A549 (cell line): ENCODE measurements at regions not wholly inside any gene's neighbourhood (a gene's known extent, or its start where the extent isn't known, plus 50 kb on each side); places are given as distances from the start of the nearest gene placed in this dataset.

Experiments
- ATAC-seq, 2 experiments: fragments of 200-7000 bp in 1 of 2; fragments of >200 bp in 1 of 2; cut with Nextera tagmentation in 1 of 2; cut with Tn5 transposase in 1 of 2; 3 replicates each; pipeline versions ENCODE4 v1.8.0 to v1.9.1; 2018 to 2020; ENCODE audit warnings: mild to moderate bottlenecking in 1 of 2, moderate library complexity in 1 of 2
- CTCF ChIA-PET: fragments of 300-600 bp; sonication (Branson Sonifier 250); formaldehyde crosslinking; extraction: SDS; loops from one replicate; lab custom pipeline; 2021; ENCODE audit warnings: antibody characterized with exemption, inconsistent platforms; lab: Yijun Ruan, JAX
- POLR2A ChIA-PET: fragments of 350-600 bp; formaldehyde crosslinking; extraction: SDS; loops from one replicate; lab custom pipeline; 2021; ENCODE audit warnings: antibody characterized with exemption, inconsistent platforms; lab: Yijun Ruan, JAX
- DNase-seq, 2 experiments: peaks; one replicate each; pipeline versions ENCODE4 v3.0.0 to v3.0.0-alpha.2; 2011 to 2016; ENCODE audit warnings: low read depth in 1 of 2, low spot score in 1 of 2
- FAIRE-seq: peaks from 2 replicates; lab custom pipeline; 2011; peaks lifted over from hg19 to GRCh38; lab: Jason Lieb, UNC
- H3K27ac ChIP-seq, 2 experiments: fragments of >200 bp; sonication (Bioruptor Twin); formaldehyde crosslinking; 3 replicates each; pipeline ENCODE4 v1.5.1; 2016 to 2017
- H3K4me1 ChIP-seq: fragments of >200 bp; sonication (Bioruptor Twin); formaldehyde crosslinking; 3 replicates; pipeline ENCODE4 v1.6.1; 2016
- H3K4me2 ChIP-seq: fragments of >200 bp; sonication (Bioruptor Twin); formaldehyde crosslinking; 3 replicates; pipeline ENCODE4 v1.6.1; 2016
- H3K4me3 ChIP-seq: fragments of >200 bp; sonication (Bioruptor Twin); formaldehyde crosslinking; 3 replicates; pipeline ENCODE4 v1.5.1; 2016
- H3K9me3 ChIP-seq: fragments of >200 bp; sonication (Bioruptor Twin); formaldehyde crosslinking; 3 replicates; pipeline ENCODE4 v1.6.1; 2016
- CBX8 ChIP-seq: fragments of 200-600 bp; sonication (generic); IDR thresholded peaks from 2 replicates; pipeline ENCODE4 v1.6.1; 2016
- CEBPB ChIP-seq, 2 experiments: fragments of >200 bp in 1 of 2; sonication (Bioruptor Twin) in 1 of 2; formaldehyde crosslinking in 1 of 2; IDR thresholded peaks; 2 replicates each; pipeline ENCODE4 v1.6.1; 2012 to 2016
- CHD4 ChIP-seq: fragments of 200-600 bp; sonication (generic); IDR thresholded peaks from 2 replicates; pipeline ENCODE4 v1.6.1; 2016; ENCODE audit warnings: antibody characterized with exemption, mild to moderate bottlenecking, borderline replicate concordance
- EHF ChIP-seq: fragments of 250-450 bp; sonication (Bioruptor Pico); IDR thresholded peaks from 2 replicates; pipeline ENCODE4 v1.5.0; 2020; ENCODE audit warnings: mild to moderate bottlenecking
- FOSB ChIP-seq: fragments of 250-450 bp; sonication (Bioruptor Pico); IDR thresholded peaks from 2 replicates; pipeline ENCODE4 v1.5.0; 2020; ENCODE audit warnings: mild to moderate bottlenecking, moderate library complexity
- FOSL2 ChIP-seq, 2 experiments: fragments of 450-650 bp in 1 of 2; fragments of >200 bp in 1 of 2; sonication (Bioruptor Twin) in 1 of 2; formaldehyde crosslinking; IDR thresholded peaks; 2 replicates each; pipeline versions ENCODE4 v1.5.0 to v1.6.1; 2016 to 2020; ENCODE audit warnings: mild to moderate bottlenecking in 1 of 2, moderate library complexity in 1 of 2
- HEYL ChIP-seq: fragments of 250-450 bp; sonication (Bioruptor Pico); IDR thresholded peaks from 2 replicates; pipeline ENCODE4 v1.8.0; 2021; ENCODE audit warnings: mild to moderate bottlenecking, moderate library complexity
- KDM1A ChIP-seq: fragments of 200-600 bp; sonication (generic); IDR thresholded peaks from 2 replicates; pipeline ENCODE4 v1.6.1; 2016; ENCODE audit warnings: low read depth, mild to moderate bottlenecking
- MAFK ChIP-seq: fragments of 450-650 bp; IDR thresholded peaks from 2 replicates; pipeline ENCODE4 v1.6.1; 2014; ENCODE audit not compliant: partially characterized antibody
- MAZ ChIP-seq: fragments of 150-350 bp; IDR thresholded peaks from 2 replicates; pipeline ENCODE4 v1.6.1; 2014; ENCODE audit warnings: antibody characterized with exemption, low read depth, low read length, borderline replicate concordance
- NFE2L2 ChIP-seq: fragments of 150-350 bp; conservative IDR thresholded peaks from 2 replicates; pipeline ENCODE4 v1.6.1; 2014; ENCODE audit warnings: low read length
- PHF8 ChIP-seq: fragments of 200-600 bp; sonication (generic); IDR thresholded peaks from 2 replicates; pipeline ENCODE4 v1.6.1; 2016; ENCODE audit warnings: low read depth, mild to moderate bottlenecking, antibody characterized with exemption, moderate library complexity, borderline replicate concordance
- POLR2AphosphoS2 ChIP-seq: conservative IDR thresholded peaks from 2 replicates; pipeline ENCODE4 v1.6.1; 2012; ENCODE audit warnings: low read length, improper control_type of control experiment, inconsistent platforms
- RAD21 ChIP-seq, 2 experiments: fragments of >200 bp in 1 of 2; sonication (Bioruptor Twin) in 1 of 2; formaldehyde crosslinking in 1 of 2; IDR thresholded peaks in 1 of 2; conservative IDR thresholded peaks in 1 of 2; 2 replicates in 1 of 2; 3 replicates in 1 of 2; pipeline ENCODE4 v1.6.1; 2012 to 2018; ENCODE audit warnings: inconsistent platforms in 1 of 2
- RNF2 ChIP-seq: fragments of 200-600 bp; sonication (generic); IDR thresholded peaks from 2 replicates; pipeline ENCODE4 v1.6.1; 2016; ENCODE audit warnings: low read depth, mild to moderate bottlenecking, antibody characterized with exemption, moderate library complexity, borderline replicate concordance
- SMC3 ChIP-seq: fragments of >200 bp; sonication (Bioruptor Twin); formaldehyde crosslinking; IDR thresholded peaks from 3 replicates; pipeline ENCODE4 v1.6.1; 2018; ENCODE audit warnings: inconsistent platforms
- TP53 ChIP-seq: fragments of 250-450 bp; sonication (Bioruptor Pico); IDR thresholded peaks from 2 replicates; pipeline ENCODE4 v1.5.0; 2021; ENCODE audit warnings: mild to moderate bottlenecking, moderate library complexity
- ZC3H11A ChIP-seq: fragments of 450-650 bp; IDR thresholded peaks from 2 replicates; pipeline ENCODE4 v1.6.1; 2014; ENCODE audit warnings: antibody characterized with exemption, mild to moderate bottlenecking
- ZFP36 ChIP-seq: fragments of 450-650 bp; IDR thresholded peaks from 2 replicates; pipeline ENCODE4 v1.6.1; 2014; ENCODE audit warnings: borderline replicate concordance; ENCODE audit not compliant: partially characterized antibody
- ZNF302 ChIP-seq: fragments of 250-450 bp; sonication (Bioruptor Pico); IDR thresholded peaks from 2 replicates; pipeline ENCODE4 v1.9.0; 2021; ENCODE audit warnings: inconsistent platforms, mild to moderate bottlenecking, moderate library complexity
- WGBS: methylation state at CpG from one replicate; pipeline ENCODE4 v1.1.6; 2017; ENCODE audit errors: missing lambda C conversion rate; 5-methylcytosine and 5-hydroxymethylcytosine counted together
- TF ChIP-seq, protein P1 (sequence below): fragments of >200 bp; sonication (Bioruptor Twin); formaldehyde crosslinking; IDR thresholded peaks from 2 replicates; pipeline ENCODE4 v1.6.1; 2016
- TF ChIP-seq, protein P2 (sequence below): fragments of >200 bp; sonication (Bioruptor Twin); formaldehyde crosslinking; IDR thresholded peaks from 3 replicates; pipeline ENCODE4 v1.6.1; 2016
- TF ChIP-seq, protein P3 (sequence below): fragments of >200 bp; sonication (Bioruptor Twin); formaldehyde crosslinking; IDR thresholded peaks from 3 replicates; pipeline ENCODE4 v1.5.1; 2016
- TF ChIP-seq, protein P4 (sequence below): fragments of 150-350 bp; IDR thresholded peaks from 2 replicates; pipeline ENCODE4 v1.6.1; 2014; ENCODE audit warnings: low read depth, mild to moderate bottlenecking, low read length

DNA sequence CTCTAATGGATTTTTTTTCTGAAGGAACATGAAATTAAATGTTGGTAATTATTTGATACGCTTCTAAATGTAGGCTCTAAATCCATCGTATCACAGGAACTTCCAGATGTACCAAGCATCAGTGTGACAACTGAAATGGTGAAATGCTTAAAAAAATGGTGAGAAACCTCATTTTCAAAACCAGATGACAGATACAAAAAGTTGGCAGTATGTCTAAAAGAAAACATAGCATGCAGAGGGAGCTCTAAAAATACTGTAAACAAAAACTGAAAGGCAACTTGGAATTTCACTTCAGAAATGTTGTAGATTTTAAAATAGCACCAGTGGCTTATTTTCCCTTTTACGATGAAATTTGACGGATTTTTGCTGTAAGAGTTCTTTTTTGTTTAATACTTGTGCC lies 1043.6 kb upstream of the WWC1 start:
- POLR2A ChIA-PET = no interaction called here
- H3K4me2 ChIP-seq = no peak overlapping the region
- no peak overlapping the region for H3K4me3 ChIP-seq
- CTCF ChIA-PET = no interaction called here
- ATAC-seq (no peak), FAIRE-seq (no peak), DNase-seq (no peak)
- TF ChIP-seq FOSL2 (IDR thresholded peaks at IDR 0.05) (no peak), FOSL2 (CRISPR knock-in tag; IDR thresholded peaks at IDR 0.05) (no peak), ZC3H11A (no peak), CEBPB (IDR thresholded peaks at IDR 0.05) (no peak), SMC3 (no peak), KDM1A (no peak), PHF8 (no peak), HEYL (no peak), EHF (CRISPR knock-in tag) (no peak), RNF2 (no peak), FOSB (no peak), MAFK (no peak)
- no peaks in the 10 kb centered on the region for H3K9me3 ChIP-seq
- no peaks in the 10 kb centered on the region for H3K4me1 ChIP-seq
- WGBS = 27% methylated on average over 4 of the region's 4 CpGs
- no peak overlapping the region for H3K27ac ChIP-seq

DNA sequence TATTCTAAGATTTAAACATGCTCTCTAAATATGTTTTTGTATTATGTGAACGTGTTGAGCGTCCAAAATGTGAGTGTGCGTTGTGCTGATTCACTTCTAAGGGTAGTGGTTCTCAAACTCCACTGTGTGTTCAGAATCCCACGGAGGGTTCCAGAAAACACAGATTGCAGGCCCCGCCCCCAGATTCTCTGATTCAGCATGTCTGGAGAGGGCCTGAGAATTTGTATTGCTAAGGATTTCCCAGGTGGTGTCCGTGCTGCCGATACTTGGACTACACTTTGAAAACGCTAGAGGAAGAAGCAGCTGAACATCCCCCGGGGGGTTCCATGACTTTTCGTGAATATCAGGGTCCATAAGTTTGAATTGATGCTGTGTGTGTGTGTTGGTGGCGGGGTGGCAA lies 1043.2 kb upstream of the WWC1 start:
- ChIA-PET CTCF (no interaction called here), POLR2A (no interaction called here)
- TF ChIP-seq TP53 (CRISPR knock-in tag) (no peak), ZFP36 (no peak), MAZ (no peak), RAD21 (conservative IDR thresholded peaks at IDR 0.05 in 1 of 2, IDR thresholded peaks at IDR 0.05 in 1 of 2) (no peak), MAFK (no peak), POLR2AphosphoS2 (no peak), ZNF302 (no peak), NFE2L2 (no peak), FOSB (no peak), CBX8 (no peak), CHD4 (no peak), KDM1A (no peak)
- TF ChIP-seq, protein P1, sequence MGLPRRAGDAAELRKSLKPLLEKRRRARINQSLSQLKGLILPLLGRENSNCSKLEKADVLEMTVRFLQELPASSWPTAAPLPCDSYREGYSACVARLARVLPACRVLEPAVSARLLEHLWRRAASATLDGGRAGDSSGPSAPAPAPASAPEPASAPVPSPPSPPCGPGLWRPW = no peak
- TF ChIP-seq, protein P2, sequence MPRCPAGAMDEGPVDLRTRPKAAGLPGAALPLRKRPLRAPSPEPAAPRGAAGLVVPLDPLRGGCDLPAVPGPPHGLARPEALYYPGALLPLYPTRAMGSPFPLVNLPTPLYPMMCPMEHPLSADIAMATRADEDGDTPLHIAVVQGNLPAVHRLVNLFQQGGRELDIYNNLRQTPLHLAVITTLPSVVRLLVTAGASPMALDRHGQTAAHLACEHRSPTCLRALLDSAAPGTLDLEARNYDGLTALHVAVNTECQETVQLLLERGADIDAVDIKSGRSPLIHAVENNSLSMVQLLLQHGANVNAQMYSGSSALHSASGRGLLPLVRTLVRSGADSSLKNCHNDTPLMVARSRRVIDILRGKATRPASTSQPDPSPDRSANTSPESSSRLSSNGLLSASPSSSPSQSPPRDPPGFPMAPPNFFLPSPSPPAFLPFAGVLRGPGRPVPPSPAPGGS = no peak
- TF ChIP-seq, protein P3, sequence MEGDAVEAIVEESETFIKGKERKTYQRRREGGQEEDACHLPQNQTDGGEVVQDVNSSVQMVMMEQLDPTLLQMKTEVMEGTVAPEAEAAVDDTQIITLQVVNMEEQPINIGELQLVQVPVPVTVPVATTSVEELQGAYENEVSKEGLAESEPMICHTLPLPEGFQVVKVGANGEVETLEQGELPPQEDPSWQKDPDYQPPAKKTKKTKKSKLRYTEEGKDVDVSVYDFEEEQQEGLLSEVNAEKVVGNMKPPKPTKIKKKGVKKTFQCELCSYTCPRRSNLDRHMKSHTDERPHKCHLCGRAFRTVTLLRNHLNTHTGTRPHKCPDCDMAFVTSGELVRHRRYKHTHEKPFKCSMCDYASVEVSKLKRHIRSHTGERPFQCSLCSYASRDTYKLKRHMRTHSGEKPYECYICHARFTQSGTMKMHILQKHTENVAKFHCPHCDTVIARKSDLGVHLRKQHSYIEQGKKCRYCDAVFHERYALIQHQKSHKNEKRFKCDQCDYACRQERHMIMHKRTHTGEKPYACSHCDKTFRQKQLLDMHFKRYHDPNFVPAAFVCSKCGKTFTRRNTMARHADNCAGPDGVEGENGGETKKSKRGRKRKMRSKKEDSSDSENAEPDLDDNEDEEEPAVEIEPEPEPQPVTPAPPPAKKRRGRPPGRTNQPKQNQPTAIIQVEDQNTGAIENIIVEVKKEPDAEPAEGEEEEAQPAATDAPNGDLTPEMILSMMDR = no peak
- TF ChIP-seq, protein P4, sequence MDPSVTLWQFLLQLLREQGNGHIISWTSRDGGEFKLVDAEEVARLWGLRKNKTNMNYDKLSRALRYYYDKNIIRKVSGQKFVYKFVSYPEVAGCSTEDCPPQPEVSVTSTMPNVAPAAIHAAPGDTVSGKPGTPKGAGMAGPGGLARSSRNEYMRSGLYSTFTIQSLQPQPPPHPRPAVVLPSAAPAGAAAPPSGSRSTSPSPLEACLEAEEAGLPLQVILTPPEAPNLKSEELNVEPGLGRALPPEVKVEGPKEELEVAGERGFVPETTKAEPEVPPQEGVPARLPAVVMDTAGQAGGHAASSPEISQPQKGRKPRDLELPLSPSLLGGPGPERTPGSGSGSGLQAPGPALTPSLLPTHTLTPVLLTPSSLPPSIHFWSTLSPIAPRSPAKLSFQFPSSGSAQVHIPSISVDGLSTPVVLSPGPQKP = no peak
- FAIRE-seq = no peak
- no peak overlapping the region for H3K27ac ChIP-seq
- no peak for DNase-seq
- WGBS = 44% methylated on average over 11 of the region's 11 CpGs
- no peak for ATAC-seq
- H3K9me3 ChIP-seq = no peaks in the 10 kb centered on the region
- no peaks in the 10 kb centered on the region for H3K4me1 ChIP-seq
- H3K4me3 ChIP-seq = no peak overlapping the region
- no peak overlapping the region for H3K4me2 ChIP-seq
